Nephron progenitor cell (in vitro differentiated cells): ENCODE measurements at regions not wholly inside any gene's neighbourhood (a gene's known extent, or its start where the extent isn't known, plus 50 kb on each side); places are given as distances from the start of the nearest gene placed in this dataset.

Source experiments
- DNase-seq: peaks from one replicate; pipeline ENCODE4 v3.0.0; 2021
- H3K27ac Mint-ChIP-seq: 2 replicates; pipeline ENCODE4 v1.8.0; 2021; ENCODE audit warnings: mild to moderate bottlenecking, moderate library complexity, mixed read lengths
- H3K27me3 Mint-ChIP-seq: 2 replicates; pipeline ENCODE4 v1.8.0; 2021; ENCODE audit warnings: mild to moderate bottlenecking, low read depth, mixed read lengths; ENCODE audit not compliant: poor library complexity
- H3K36me3 Mint-ChIP-seq: 2 replicates; pipeline ENCODE4 v1.8.0; 2021; ENCODE audit warnings: low read depth, mixed read lengths
- H3K4me1 Mint-ChIP-seq: 2 replicates; pipeline ENCODE4 v1.8.0; 2021; ENCODE audit warnings: mixed read lengths
- H3K4me3 Mint-ChIP-seq: 2 replicates; pipeline ENCODE4 v1.8.0; 2021; ENCODE audit warnings: mild to moderate bottlenecking, moderate library complexity, mixed read lengths
- H3K9me3 Mint-ChIP-seq: 2 replicates; pipeline ENCODE4 v1.8.0; 2021; ENCODE audit warnings: mild to moderate bottlenecking, moderate library complexity, mixed read lengths
- CTCF ChIP-seq: fragments of 200-600 bp; sonication (generic); IDR thresholded peaks from 2 replicates; pipeline ENCODE4 v1.5.0; 2021; ENCODE audit warnings: antibody characterized with exemption

- no peak for TF ChIP-seq CTCF
- Mint-ChIP-seq H3K36me3 (no peaks in the 10 kb centered on the region), H3K4me3 (no peak overlapping the region), H3K4me1 (peaks cover 20% of the 10 kb centered on the region), H3K27ac (no peak overlapping the region), H3K9me3 (peaks cover 23% of the 10 kb centered on the region), H3K27me3 (no peaks in the 10 kb centered on the region)
- no peak for DNase-seq
These were observed 217.9 kb upstream of the PSMD7 start for GRCh38 chr16:74078511-74079231.

GRCh38 chr16:74076568-74076967 is 220.0 kb upstream of the PSMD7 start:
- H3K4me3 Mint-ChIP-seq = no peak overlapping the region
- no peak for DNase-seq
- H3K36me3 Mint-ChIP-seq = no peaks in the 10 kb centered on the region
- H3K9me3 Mint-ChIP-seq = peaks cover 30% of the 10 kb centered on the region
- peaks cover 7% of the 10 kb centered on the region for H3K4me1 Mint-ChIP-seq
- peaks cover 3% of the 10 kb centered on the region for H3K27me3 Mint-ChIP-seq
- H3K27ac Mint-ChIP-seq = no peak overlapping the region
- TF ChIP-seq CTCF = no peak

GRCh38 chr16:74075393-74075792 is 221.2 kb upstream of the PSMD7 start:
- DNase-seq = no peak
- peaks cover 30% of the 10 kb centered on the region for H3K9me3 Mint-ChIP-seq
- peaks cover 6% of the 10 kb centered on the region for H3K27me3 Mint-ChIP-seq
- H3K4me1 Mint-ChIP-seq = peaks cover 10% of the 10 kb centered on the region
- no peak overlapping the region for H3K27ac Mint-ChIP-seq
- no peak overlapping the region for H3K4me3 Mint-ChIP-seq
- TF ChIP-seq CTCF = no peak
- no peaks in the 10 kb centered on the region for H3K36me3 Mint-ChIP-seq

- TF ChIP-seq CTCF = no peak
- H3K9me3 Mint-ChIP-seq = peaks cover 30% of the 10 kb centered on the region
- no peak overlapping the region for H3K27ac Mint-ChIP-seq
- H3K4me1 Mint-ChIP-seq = peaks cover 16% of the 10 kb centered on the region
- DNase-seq = no peak
- peaks cover 10% of the 10 kb centered on the region for H3K27me3 Mint-ChIP-seq
- no peaks in the 10 kb centered on the region for H3K36me3 Mint-ChIP-seq
- no peak overlapping the region for H3K4me3 Mint-ChIP-seq
These were observed 223.2 kb upstream of the PSMD7 start for GRCh38 chr16:74073456-74073855.

- Mint-ChIP-seq H3K9me3 (peaks cover 30% of the 10 kb centered on the region), H3K4me1 (peaks cover 9% of the 10 kb centered on the region), H3K4me3 (no peak overlapping the region), H3K27ac (no peak overlapping the region), H3K36me3 (no peaks in the 10 kb centered on the region), H3K27me3 (peaks cover 13% of the 10 kb centered on the region)
- TF ChIP-seq CTCF = no peak
- no peak for DNase-seq
These were observed 224.5 kb upstream of the PSMD7 start for GRCh38 chr16:74071996-74072535.

- no peaks in the 10 kb centered on the region for H3K36me3 Mint-ChIP-seq
- no peak overlapping the region for H3K27ac Mint-ChIP-seq
- peaks cover 16% of the 10 kb centered on the region for H3K27me3 Mint-ChIP-seq
- H3K9me3 Mint-ChIP-seq = peaks cover 20% of the 10 kb centered on the region
- peaks cover 21% of the 10 kb centered on the region for H3K4me1 Mint-ChIP-seq
- no peak for DNase-seq
- no peak overlapping the region for H3K4me3 Mint-ChIP-seq
- no peak for TF ChIP-seq CTCF
These were observed 226.4 kb upstream of the PSMD7 start for GRCh38 chr16:74070237-74070636.
